ENCODE measurements at regions not wholly inside any gene's neighbourhood (a gene's known extent, or its start where the extent isn't known, plus 50 kb on each side); places are given as distances from the start of the nearest gene placed in this dataset.
"Not testable (repeated sequence)": the region's sequence is repeated elsewhere in the genome, so short reads cannot be mapped to it uniquely, and the experiment has no call there.

DNA sequence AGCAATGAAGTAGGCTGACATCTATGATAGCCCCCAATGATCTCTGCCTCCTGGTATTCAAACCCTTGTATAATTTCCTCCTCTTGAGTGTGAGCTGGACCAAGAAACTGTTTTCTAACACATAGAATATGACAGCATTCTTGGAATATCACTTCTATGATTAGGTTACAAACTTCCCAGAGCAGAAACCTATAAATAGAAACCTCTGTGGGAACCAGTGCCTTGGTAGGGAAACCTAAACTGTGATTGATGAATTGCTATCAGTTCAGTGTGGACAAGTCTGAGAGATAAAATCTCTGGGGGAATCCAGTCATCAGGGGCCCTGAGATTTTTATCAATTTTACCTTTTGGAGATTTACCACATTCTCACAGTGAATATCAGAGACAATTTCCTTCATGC is 756.5 kb upstream of the AGA start:
- TF ChIP-seq, protein P1, sequence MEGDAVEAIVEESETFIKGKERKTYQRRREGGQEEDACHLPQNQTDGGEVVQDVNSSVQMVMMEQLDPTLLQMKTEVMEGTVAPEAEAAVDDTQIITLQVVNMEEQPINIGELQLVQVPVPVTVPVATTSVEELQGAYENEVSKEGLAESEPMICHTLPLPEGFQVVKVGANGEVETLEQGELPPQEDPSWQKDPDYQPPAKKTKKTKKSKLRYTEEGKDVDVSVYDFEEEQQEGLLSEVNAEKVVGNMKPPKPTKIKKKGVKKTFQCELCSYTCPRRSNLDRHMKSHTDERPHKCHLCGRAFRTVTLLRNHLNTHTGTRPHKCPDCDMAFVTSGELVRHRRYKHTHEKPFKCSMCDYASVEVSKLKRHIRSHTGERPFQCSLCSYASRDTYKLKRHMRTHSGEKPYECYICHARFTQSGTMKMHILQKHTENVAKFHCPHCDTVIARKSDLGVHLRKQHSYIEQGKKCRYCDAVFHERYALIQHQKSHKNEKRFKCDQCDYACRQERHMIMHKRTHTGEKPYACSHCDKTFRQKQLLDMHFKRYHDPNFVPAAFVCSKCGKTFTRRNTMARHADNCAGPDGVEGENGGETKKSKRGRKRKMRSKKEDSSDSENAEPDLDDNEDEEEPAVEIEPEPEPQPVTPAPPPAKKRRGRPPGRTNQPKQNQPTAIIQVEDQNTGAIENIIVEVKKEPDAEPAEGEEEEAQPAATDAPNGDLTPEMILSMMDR (IDR thresholded peaks at IDR 0.05; ENCODE audit: low read depth, low read length): no peak
- DNase-seq (ENCODE audit: extremely low read depth, low read depth): no peak

DNA sequence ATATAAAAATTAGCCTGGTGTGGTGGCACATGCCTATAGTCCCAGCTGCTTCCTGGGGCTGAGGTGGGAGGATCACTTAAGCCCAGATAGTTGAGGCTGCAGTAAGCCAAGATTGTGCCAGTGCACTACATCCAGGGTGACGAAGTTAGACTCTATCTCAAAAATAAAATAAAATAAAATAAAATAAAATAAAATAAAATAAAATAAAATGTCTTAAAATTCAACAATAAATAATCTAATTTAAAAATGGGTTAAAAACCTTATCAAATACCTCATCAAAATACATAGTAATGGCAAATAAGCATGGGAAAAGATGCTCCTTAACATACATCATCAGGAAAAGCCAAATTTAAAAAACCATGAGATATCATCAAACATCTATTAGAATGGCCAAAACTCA is 760.2 kb upstream of the AGA start:
- TF ChIP-seq, protein P1 (IDR thresholded peaks at IDR 0.05; ENCODE audit: low read depth, low read length): no peak
- DNase-seq (ENCODE audit: extremely low read depth, low read depth): no peak

DNA sequence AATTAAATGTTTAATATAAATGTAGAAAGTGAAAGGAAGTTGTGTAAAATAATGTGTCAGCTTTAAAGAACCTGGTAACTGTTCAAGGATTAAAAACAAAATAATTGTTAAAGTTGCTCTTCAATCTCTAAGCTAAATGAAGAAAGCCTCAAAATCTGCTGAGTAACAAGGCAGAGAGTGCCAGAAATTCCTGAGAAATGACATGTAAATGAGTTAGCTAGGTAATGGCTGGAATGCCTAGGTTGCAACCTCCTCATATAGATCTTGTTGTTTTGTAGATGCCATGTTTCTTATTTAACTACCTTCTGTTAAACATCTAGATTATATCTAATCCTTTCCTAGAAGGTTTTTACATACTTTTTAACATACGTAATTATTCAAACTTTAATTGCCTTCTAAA is 763.6 kb upstream of the AGA start:
- DNase-seq (ENCODE audit: extremely low read depth, low read depth): no peak
- TF ChIP-seq, protein P1 (IDR thresholded peaks at IDR 0.05; ENCODE audit: low read depth, low read length): no peak

DNA sequence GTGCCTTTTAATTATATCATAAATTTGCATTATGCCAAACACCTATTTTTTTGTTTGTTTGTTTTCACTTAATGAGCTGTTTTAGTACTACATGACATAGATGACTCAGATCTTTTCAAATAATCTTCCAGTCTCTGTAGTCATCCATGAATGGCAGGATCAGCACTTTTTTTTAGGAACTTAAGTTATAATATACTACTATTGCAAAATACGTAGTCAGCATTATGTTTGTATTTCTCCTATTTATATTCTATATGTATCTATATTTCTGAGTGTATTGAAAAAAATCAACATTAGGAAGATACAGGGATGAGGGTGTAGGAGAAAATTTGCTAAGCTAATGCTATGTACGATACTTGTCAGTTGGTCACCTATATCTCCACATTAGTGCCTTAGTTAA is 773.1 kb upstream of the AGA start:
- TF ChIP-seq, protein P1 (IDR thresholded peaks at IDR 0.05; ENCODE audit: low read depth, low read length): no peak
- no peak for DNase-seq (ENCODE audit: extremely low read depth, low read depth)

DNA sequence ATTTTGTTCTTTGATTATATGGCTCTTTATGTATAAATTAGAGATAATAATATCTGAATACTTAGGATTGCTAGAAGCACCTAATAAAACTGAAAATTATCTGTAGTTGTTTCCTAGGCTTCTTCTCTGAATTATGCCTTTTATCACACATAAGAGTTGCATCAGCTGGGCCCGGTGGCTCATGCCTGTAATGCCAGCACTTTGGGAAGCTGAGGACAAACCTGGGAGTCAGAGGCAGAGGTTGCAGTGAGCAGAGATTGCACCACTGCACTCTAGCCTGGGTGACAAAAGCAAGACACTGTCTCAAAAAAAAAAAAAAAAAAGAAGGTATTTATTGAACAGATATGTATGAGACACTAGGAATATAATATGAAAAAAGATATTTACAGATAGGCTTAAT is 773.5 kb upstream of the AGA start:
- DNase-seq (ENCODE audit: extremely low read depth, low read depth): no peak

DNA sequence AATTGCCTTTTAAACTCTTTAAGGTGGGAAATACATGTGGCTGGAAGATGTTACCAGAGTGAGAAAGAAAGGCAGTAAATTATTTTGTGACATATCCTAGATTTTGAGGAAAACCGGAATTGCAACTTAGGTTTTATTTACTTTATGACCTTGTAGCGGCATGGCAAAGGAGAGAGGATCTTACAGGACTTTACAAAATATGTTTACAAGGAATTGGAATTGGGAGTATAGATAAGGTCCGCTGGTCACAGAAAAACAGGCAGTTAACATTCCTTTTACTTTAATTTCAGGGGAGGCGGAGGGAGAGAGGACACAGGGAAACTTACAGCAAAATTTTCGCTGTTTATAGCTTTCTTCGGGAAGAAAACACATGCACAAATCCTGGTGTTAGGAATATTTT is 784.2 kb upstream of the AGA start:
- DNase-seq (ENCODE audit: extremely low read depth, low read depth): not testable (repeated sequence)

More for the DNA sequence above, 773.5 kb upstream of the AGA start:
- TF ChIP-seq, protein P1 (IDR thresholded peaks at IDR 0.05; ENCODE audit: low read depth, low read length): no peak

DNA sequence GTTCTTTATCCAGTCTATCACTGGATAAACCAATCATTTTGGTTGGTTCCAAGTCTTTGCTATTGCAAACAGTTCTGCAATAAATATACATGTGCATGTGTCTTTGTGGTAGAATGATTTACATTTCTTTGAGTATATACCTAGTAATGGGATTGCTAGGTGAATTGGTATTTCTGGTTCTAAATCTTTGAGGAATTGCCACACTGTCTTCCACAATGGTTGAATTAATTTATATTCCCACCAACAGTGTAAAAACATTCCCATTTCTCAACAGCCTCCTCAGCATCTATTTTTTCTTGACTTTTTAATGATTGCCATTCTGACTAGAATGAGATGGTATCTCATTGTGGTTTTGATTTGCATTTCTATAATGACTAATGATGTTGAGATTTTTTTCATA is 791.7 kb upstream of the AGA start:
- DNase-seq (ENCODE audit: extremely low read depth, low read depth): no peak
- TF ChIP-seq, protein P1 (IDR thresholded peaks at IDR 0.05; ENCODE audit: low read depth, low read length): no peak

DNA sequence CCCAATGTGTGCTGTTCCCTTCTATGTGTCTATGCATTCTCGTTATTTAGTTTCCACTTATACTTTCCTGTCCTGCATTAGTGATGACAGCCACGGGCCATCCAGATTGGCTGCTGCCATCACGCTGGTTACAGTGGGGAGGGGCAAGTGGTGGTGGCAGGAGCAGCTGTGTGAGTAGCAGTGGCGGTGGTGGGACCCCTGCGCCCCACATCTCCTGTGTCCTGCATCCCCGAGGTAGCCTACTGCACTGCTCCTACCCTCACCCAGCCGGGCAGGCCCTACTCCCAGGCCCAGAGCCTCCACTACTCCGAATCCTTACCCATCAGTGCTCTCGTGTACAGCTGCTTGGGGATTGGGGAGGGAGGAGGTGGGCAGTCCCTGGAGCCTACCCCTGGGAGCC is 798.7 kb upstream of the AGA start:
- DNase-seq (ENCODE audit: extremely low read depth, low read depth): no peak
- TF ChIP-seq, protein P1 (IDR thresholded peaks at IDR 0.05; ENCODE audit: low read depth, low read length): no peak
